ENCODE measurements at regions not wholly inside any gene's neighbourhood (a gene's known extent, or its start where the extent isn't known, plus 50 kb on each side); places are given as distances from the start of the nearest gene placed in this dataset.
A peak's percentile ranks its signal among the peaks of the same experiment; 100 is the strongest.

DNA sequence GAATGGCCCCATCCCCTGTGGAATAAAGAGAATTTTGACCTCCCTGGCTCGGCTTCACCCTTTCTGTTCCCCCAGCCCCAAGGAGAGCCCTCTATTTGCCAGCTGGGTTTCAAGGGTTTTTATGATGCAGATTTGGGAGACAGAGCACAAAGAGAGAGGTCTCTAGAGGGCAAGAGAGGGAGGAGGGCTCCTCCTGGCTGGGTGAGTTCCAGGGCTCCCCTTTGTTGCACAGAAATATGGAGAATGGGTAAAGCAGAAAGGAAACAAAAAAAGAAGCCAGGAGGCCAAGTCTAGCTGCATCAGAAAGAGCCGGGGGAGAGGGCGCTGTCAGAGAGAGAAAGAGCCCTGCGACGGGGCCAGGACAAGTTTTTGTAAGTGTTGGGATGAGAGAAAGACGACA is 319.6 kb upstream of the RTL1 start:
- H3K27ac Mint-ChIP-seq: 0 out of 2 replicates have a peak overlapping the region, but pooled peaks have one; percentile 40
- Histone ChIP-seq H3F3A (replicated peaks; ENCODE audit: low read depth) (no peaks in the 10 kb centered on the region; the same call in 1 of the 2 replicates), H3K9me2 (ENCODE audit: insufficient read depth) (no peaks in the 10 kb centered on the region), H3K4me3 (peak overlapping the region; percentile 10; the same call in 1 of the 2 replicates), H3K27me3 (ENCODE audit: insufficient read depth) (no peaks in the 10 kb centered on the region), H3K36me3 (ENCODE audit: insufficient read depth) (no peaks in the 10 kb centered on the region), H3K4me2 (peak overlapping the region; percentile 44), H3K79me2 (replicated peaks; ENCODE audit: insufficient read depth) (no peaks in the 10 kb centered on the region), H2AFZ (peak overlapping the region; percentile 29; the same call in 1 of the 2 replicates), H3K4me1 (ENCODE audit: insufficient read depth) (peaks cover 14% of the 10 kb centered on the region), H3K27ac (ENCODE audit: low read depth) (no peak overlapping the region), H4K20me1 (replicated peaks; ENCODE audit: insufficient read depth) (no peaks in the 10 kb centered on the region)
- peak overlapping the region; percentile 21 for H3K4me3 Mint-ChIP-seq
- H3K4me1 Mint-ChIP-seq: peaks cover 23% of the 10 kb centered on the region
- DNase-seq (ENCODE audit: low spot score) (peak; percentile 68), ATAC-seq (peak; percentile 91)
- H3K9me3 Mint-ChIP-seq: peaks cover 3% of the 10 kb centered on the region; the same call in 1 of the 3 replicates
- peaks cover 13% of the 10 kb centered on the region for H3K27me3 Mint-ChIP-seq (ENCODE audit: insufficient read depth, low read depth, poor library complexity)
- TF ChIP-seq, protein P1, sequence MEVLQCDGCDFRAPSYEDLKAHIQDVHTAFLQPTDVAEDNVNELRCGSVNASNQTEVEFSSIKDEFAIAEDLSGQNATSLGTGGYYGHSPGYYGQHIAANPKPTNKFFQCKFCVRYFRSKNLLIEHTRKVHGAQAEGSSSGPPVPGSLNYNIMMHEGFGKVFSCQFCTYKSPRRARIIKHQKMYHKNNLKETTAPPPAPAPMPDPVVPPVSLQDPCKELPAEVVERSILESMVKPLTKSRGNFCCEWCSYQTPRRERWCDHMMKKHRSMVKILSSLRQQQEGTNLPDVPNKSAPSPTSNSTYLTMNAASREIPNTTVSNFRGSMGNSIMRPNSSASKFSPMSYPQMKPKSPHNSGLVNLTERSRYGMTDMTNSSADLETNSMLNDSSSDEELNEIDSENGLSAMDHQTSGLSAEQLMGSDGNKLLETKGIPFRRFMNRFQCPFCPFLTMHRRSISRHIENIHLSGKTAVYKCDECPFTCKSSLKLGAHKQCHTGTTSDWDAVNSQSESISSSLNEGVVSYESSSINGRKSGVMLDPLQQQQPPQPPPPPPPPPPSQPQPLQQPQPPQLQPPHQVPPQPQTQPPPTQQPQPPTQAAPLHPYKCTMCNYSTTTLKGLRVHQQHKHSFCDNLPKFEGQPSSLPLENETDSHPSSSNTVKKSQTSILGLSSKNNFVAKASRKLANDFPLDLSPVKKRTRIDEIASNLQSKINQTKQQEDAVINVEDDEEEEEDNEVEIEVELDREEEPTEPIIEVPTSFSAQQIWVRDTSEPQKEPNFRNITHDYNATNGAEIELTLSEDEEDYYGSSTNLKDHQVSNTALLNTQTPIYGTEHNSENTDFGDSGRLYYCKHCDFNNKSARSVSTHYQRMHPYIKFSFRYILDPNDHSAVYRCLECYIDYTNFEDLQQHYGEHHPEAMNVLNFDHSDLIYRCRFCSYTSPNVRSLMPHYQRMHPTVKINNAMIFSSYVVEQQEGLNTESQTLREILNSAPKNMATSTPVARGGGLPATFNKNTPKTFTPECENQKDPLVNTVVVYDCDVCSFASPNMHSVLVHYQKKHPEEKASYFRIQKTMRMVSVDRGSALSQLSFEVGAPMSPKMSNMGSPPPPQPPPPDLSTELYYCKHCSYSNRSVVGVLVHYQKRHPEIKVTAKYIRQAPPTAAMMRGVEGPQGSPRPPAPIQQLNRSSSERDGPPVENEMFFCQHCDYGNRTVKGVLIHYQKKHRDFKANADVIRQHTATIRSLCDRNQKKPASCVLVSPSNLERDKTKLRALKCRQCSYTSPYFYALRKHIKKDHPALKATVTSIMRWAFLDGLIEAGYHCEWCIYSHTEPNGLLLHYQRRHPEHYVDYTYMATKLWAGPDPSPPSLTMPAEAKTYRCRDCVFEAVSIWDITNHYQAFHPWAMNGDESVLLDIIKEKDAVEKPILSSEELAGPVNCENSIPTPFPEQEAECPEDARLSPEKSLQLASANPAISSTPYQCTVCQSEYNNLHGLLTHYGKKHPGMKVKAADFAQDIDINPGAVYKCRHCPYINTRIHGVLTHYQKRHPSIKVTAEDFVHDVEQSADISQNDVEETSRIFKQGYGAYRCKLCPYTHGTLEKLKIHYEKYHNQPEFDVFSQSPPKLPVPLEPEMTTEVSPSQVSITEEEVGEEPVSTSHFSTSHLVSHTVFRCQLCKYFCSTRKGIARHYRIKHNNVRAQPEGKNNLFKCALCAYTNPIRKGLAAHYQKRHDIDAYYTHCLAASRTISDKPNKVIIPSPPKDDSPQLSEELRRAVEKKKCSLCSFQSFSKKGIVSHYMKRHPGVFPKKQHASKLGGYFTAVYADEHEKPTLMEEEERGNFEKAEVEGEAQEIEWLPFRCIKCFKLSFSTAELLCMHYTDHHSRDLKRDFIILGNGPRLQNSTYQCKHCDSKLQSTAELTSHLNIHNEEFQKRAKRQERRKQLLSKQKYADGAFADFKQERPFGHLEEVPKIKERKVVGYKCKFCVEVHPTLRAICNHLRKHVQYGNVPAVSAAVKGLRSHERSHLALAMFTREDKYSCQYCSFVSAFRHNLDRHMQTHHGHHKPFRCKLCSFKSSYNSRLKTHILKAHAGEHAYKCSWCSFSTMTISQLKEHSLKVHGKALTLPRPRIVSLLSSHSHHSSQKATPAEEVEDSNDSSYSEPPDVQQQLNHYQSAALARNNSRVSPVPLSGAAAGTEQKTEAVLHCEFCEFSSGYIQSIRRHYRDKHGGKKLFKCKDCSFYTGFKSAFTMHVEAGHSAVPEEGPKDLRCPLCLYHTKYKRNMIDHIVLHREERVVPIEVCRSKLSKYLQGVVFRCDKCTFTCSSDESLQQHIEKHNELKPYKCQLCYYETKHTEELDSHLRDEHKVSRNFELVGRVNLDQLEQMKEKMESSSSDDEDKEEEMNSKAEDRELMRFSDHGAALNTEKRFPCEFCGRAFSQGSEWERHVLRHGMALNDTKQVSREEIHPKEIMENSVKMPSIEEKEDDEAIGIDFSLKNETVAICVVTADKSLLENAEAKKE (CRISPR knock-in tag; IDR thresholded peaks at IDR 0.05): no peak
- TF ChIP-seq EZH2phosphoT487 (IDR thresholded peaks at IDR 0.05; ENCODE audit: unreplicated experiment) (no peak), STAT1 (IDR thresholded peaks at IDR 0.05; ENCODE audit: unreplicated experiment) (no peak), ZNF114 (CRISPR knock-in tag; IDR thresholded peaks at IDR 0.05) (no peak), EZH2 (IDR thresholded peaks at IDR 0.05; ENCODE audit: low read depth, unreplicated experiment) (no peak), ZNF331 (CRISPR knock-in tag; IDR thresholded peaks at IDR 0.05; ENCODE audit: low read depth) (no peak), CREB1 (CRISPR knock-in tag; IDR thresholded peaks at IDR 0.05; ENCODE audit: low read depth) (no peak)
- TF ChIP-seq, protein P2, sequence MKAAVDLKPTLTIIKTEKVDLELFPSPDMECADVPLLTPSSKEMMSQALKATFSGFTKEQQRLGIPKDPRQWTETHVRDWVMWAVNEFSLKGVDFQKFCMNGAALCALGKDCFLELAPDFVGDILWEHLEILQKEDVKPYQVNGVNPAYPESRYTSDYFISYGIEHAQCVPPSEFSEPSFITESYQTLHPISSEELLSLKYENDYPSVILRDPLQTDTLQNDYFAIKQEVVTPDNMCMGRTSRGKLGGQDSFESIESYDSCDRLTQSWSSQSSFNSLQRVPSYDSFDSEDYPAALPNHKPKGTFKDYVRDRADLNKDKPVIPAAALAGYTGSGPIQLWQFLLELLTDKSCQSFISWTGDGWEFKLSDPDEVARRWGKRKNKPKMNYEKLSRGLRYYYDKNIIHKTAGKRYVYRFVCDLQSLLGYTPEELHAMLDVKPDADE (IDR thresholded peaks at IDR 0.05): no peak
- no peaks in the 10 kb centered on the region; the same call in 2 of the 3 replicates for H3K36me3 Mint-ChIP-seq (ENCODE audit: low read depth)
